HCT116 (cell line): ENCODE measurements at regions not wholly inside any gene's neighbourhood (a gene's known extent, or its start where the extent isn't known, plus 50 kb on each side); places are given as distances from the start of the nearest gene placed in this dataset.
"Not testable (repeated sequence)": the region's sequence is repeated elsewhere in the genome, so short reads cannot be mapped to it uniquely, and the experiment has no call there.

Source experiments
- ATAC-seq: fragments of 200-7000 bp; cut with Tn5 transposase; 2 replicates; pipeline ENCODE4 v1.9.1; 2020; ENCODE audit warnings: mild to moderate bottlenecking, moderate library complexity
- BruUV-seq: library from RNA; stranded (reverse); fragments of 400-500 nt; replicated peaks from 2 replicates; lab custom pipeline; 2021; lab: Mats Ljungman, UMichigan
- CTCF ChIA-PET: fragments of 300-600 bp; sonication (Branson Sonifier 250); formaldehyde crosslinking; loops from one replicate; lab custom pipeline; 2021; ENCODE audit warnings: antibody characterized with exemption; lab: Charles Lee
- POLR2A ChIA-PET: fragments of 300-600, 350-600 bp; sonication (Branson Sonifier 250); formaldehyde crosslinking; loops from one replicate; lab custom pipeline; 2021; ENCODE audit warnings: antibody characterized with exemption; lab: Charles Lee
- RAD21 ChIA-PET, 2 experiments: fragments of 300-600 bp; sonication (Branson Sonifier 250); formaldehyde crosslinking; loops; one replicate each; lab custom pipeline; 2023; ENCODE audit warnings: low total read pairs in 2 of 2; ENCODE audit not compliant: uncharacterized antibody in 2 of 2, unreplicated experiment in 2 of 2, low non-redundant PET in 1 of 2; lab: Charles Lee
- DNase-seq: peaks from one replicate; pipeline ENCODE4 v3.0.0-alpha.2; 2010; ENCODE audit warnings: low read depth, low spot score
- H2AFZ ChIP-seq: fragments of 200-600 bp; shearing (Covaris generic), sonication (generic); 2 replicates; pipeline ENCODE4 v1.6.1; 2017; ENCODE audit warnings: low read depth, mixed run types, mixed read lengths, antibody characterized with exemption, low read length; ENCODE audit not compliant: poor library complexity, severe bottlenecking
- H3K27ac ChIP-seq: 2 replicates; pipeline ENCODE4 v1.5.1; 2012; ENCODE audit warnings: low read depth, low read length
- H3K27me3 ChIP-seq: fragments of 200-600 bp; sonication (generic); 2 replicates; pipeline ENCODE4 v1.6.1; 2016; ENCODE audit warnings: mixed run types, low read length, mixed read lengths; ENCODE audit not compliant: insufficient read depth
- H3K36me3 ChIP-seq, 2 experiments: fragments of 200-500 bp in 1 of 2; fragments of 200-600 bp in 1 of 2; sonication (Bioruptor generic) in 1 of 2; sonication (generic) in 1 of 2; 2 replicates each; pipeline versions ENCODE4 v1.5.1 to v1.6.1; 2014 to 2016; ENCODE audit warnings: low read length in 2 of 2, inconsistent platforms in 1 of 2, mixed read lengths in 1 of 2, mixed run types in 1 of 2; ENCODE audit not compliant: insufficient read depth in 2 of 2, control insufficient read depth in 1 of 2
- H3K4me1 ChIP-seq, 2 experiments: fragments of 200-600 bp in 1 of 2; sonication (generic) in 1 of 2; 2 replicates each; pipeline versions ENCODE4 v1.5.1 to v1.6.1; 2012 to 2017; ENCODE audit warnings: low read length in 2 of 2, inconsistent platforms in 1 of 2, mild to moderate bottlenecking in 1 of 2, mixed read lengths in 1 of 2, mixed run types in 1 of 2, moderate library complexity in 1 of 2; ENCODE audit not compliant: insufficient read depth in 2 of 2, control insufficient read depth in 1 of 2
- H3K4me2 ChIP-seq: fragments of 200-600 bp; sonication (generic); 2 replicates; pipeline ENCODE4 v1.6.1; 2017; ENCODE audit warnings: mixed run types, low read length, mixed read lengths
- H3K4me3 ChIP-seq, 2 experiments: fragments of 200-600 bp in 1 of 2; sonication (generic) in 1 of 2; replicated peaks in 1 of 2; 2 replicates each; pipeline ENCODE4 v1.5.1; 2011 to 2016; ENCODE audit warnings: low read length in 2 of 2, control low read depth in 1 of 2, low read depth in 1 of 2, mild to moderate bottlenecking in 1 of 2, mixed read lengths in 1 of 2, mixed run types in 1 of 2
- H3K79me2 ChIP-seq: fragments of 200-600 bp; sonication (generic); 2 replicates; pipeline ENCODE4 v1.6.1; 2017; ENCODE audit warnings: mild to moderate bottlenecking, mixed run types, low read length, moderate library complexity, mixed read lengths; ENCODE audit not compliant: insufficient read depth
- H3K9ac ChIP-seq: fragments of 200-600 bp; sonication (generic); 2 replicates; pipeline ENCODE4 v1.6.1; 2016; ENCODE audit warnings: low read length, mixed read lengths
- H3K9me2 ChIP-seq: fragments of 200-600 bp; sonication (generic), shearing (Covaris generic); 2 replicates; pipeline ENCODE4 v1.6.1; 2017; ENCODE audit warnings: mixed run types, mild to moderate bottlenecking, moderate library complexity; ENCODE audit not compliant: insufficient read depth
- H3K9me3 ChIP-seq, 2 experiments: fragments of 200-500 bp in 1 of 2; fragments of 200-600 bp in 1 of 2; sonication (Bioruptor generic) in 1 of 2; sonication (generic) in 1 of 2; 2 replicates each; pipeline ENCODE4 v1.6.1; 2014 to 2017; ENCODE audit warnings: low read length in 2 of 2, mixed read lengths in 2 of 2, inconsistent platforms in 1 of 2, low read depth in 1 of 2, mild to moderate bottlenecking in 1 of 2, mixed run types in 1 of 2, moderate library complexity in 1 of 2; ENCODE audit not compliant: control insufficient read depth in 1 of 2, insufficient read depth in 1 of 2
- H4K20me1 ChIP-seq: fragments of 200-600 bp; sonication (generic), shearing (Covaris generic); 2 replicates; pipeline ENCODE4 v1.6.1; 2017; ENCODE audit warnings: mixed run types, mild to moderate bottlenecking, moderate library complexity; ENCODE audit not compliant: insufficient read depth
- ATF3 ChIP-seq: IDR thresholded peaks from 2 replicates; pipeline ENCODE4 v1.6.1; 2012
- EGR1 ChIP-seq: IDR thresholded peaks from 2 replicates; pipeline ENCODE4 v1.6.1; 2012; ENCODE audit warnings: low read depth
- EZH2 ChIP-seq: fragments of 200-600 bp; sonication (generic); IDR thresholded peaks from 2 replicates; pipeline ENCODE4 v1.6.1; 2017; ENCODE audit warnings: antibody characterized with exemption, mixed run types
- EZH2phosphoT487 ChIP-seq: fragments of 200-600 bp; IDR thresholded peaks from 2 replicates; pipeline ENCODE4 v1.6.1; 2018; ENCODE audit warnings: antibody characterized with exemption, borderline replicate concordance
- JUND ChIP-seq: IDR thresholded peaks from 2 replicates; pipeline ENCODE4 v1.6.1; 2012
- POLR2A ChIP-seq: IDR thresholded peaks from 2 replicates; pipeline ENCODE4 v1.7.0; 2011; ENCODE audit warnings: borderline replicate concordance; ENCODE audit not compliant: insufficient read depth, insufficient read length; ENCODE audit errors: extremely low read depth
- RAD21 ChIP-seq: IDR thresholded peaks from 2 replicates; pipeline ENCODE4 v1.6.1; 2012; ENCODE audit warnings: low read depth, mild to moderate bottlenecking
- SIN3A ChIP-seq: IDR thresholded peaks from 2 replicates; pipeline ENCODE4 v1.6.1; 2012; ENCODE audit warnings: low read depth
- SRF ChIP-seq: IDR thresholded peaks from 2 replicates; pipeline ENCODE4 v1.6.1; 2012; ENCODE audit warnings: low read depth
- TCF7L2 ChIP-seq: IDR thresholded peaks from 2 replicates; pipeline ENCODE4 v1.7.0; 2011; ENCODE audit warnings: borderline replicate concordance, inconsistent platforms; ENCODE audit not compliant: insufficient read depth, insufficient read length; ENCODE audit errors: extremely low read depth
- ZNF274 ChIP-seq: fragments of 200-500 bp; sonication (Bioruptor generic); IDR thresholded peaks from 2 replicates; pipeline ENCODE4 v1.6.1; 2014; ENCODE audit warnings: mild to moderate bottlenecking, low read depth, low read length, inconsistent platforms
- intact Hi-C: fragments of 100-400 bp; cut with micrococcal nuclease; formaldehyde crosslinking; loops from 2 replicates; pipeline ENCODE4 v1.10.0; 2022
- TF ChIP-seq, protein P1 (sequence below), 3 experiments: fragments of 200-600 bp in 1 of 3; sonication (generic) in 1 of 3; IDR thresholded peaks in 2 of 3; conservative IDR thresholded peaks in 1 of 3; 2 replicates each; pipeline ENCODE4 v1.5.1; 2012 to 2017; ENCODE audit warnings: low read depth in 2 of 3, low read length in 2 of 3, antibody characterized with exemption in 1 of 3, borderline replicate concordance in 1 of 3, control low read depth in 1 of 3, mild to moderate bottlenecking in 1 of 3, mixed read lengths in 1 of 3, mixed run types in 1 of 3, moderate library complexity in 1 of 3; ENCODE audit not compliant: insufficient read depth in 1 of 3
- TF ChIP-seq, protein P2 (sequence below): IDR thresholded peaks from 2 replicates; pipeline ENCODE4 v1.6.1; 2012

- ATAC-seq (no peak), DNase-seq (no peak)
- no peaks in the 10 kb centered on the region for H3K4me1 ChIP-seq
- BruUV-seq, result no TSS peak
- ChIA-PET CTCF (no interaction called here), POLR2A (no interaction called here), RAD21 (no interaction called here)
- H3K79me2 ChIP-seq, result no peaks in the 10 kb centered on the region
- no peaks in the 10 kb centered on the region for H3K36me3 ChIP-seq
- no peak overlapping the region for H3K4me3 ChIP-seq
- TF ChIP-seq, protein P1, sequence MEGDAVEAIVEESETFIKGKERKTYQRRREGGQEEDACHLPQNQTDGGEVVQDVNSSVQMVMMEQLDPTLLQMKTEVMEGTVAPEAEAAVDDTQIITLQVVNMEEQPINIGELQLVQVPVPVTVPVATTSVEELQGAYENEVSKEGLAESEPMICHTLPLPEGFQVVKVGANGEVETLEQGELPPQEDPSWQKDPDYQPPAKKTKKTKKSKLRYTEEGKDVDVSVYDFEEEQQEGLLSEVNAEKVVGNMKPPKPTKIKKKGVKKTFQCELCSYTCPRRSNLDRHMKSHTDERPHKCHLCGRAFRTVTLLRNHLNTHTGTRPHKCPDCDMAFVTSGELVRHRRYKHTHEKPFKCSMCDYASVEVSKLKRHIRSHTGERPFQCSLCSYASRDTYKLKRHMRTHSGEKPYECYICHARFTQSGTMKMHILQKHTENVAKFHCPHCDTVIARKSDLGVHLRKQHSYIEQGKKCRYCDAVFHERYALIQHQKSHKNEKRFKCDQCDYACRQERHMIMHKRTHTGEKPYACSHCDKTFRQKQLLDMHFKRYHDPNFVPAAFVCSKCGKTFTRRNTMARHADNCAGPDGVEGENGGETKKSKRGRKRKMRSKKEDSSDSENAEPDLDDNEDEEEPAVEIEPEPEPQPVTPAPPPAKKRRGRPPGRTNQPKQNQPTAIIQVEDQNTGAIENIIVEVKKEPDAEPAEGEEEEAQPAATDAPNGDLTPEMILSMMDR (IDR thresholded peaks at IDR 0.05 in 2 of 3, conservative IDR thresholded peaks at IDR 0.05 in 1 of 3; ENCODE audit: borderline replicate concordance in 1 of 3, insufficient read depth in 1 of 3, low read depth in 2 of 3, low read length in 2 of 3), result no peak
- TF ChIP-seq EZH2 (no peak), EGR1 (no peak), EZH2phosphoT487 (no peak), SIN3A (no peak), SRF (no peak), ATF3 (no peak), TCF7L2 (no peak), ZNF274 (no peak), RAD21 (no peak), JUND (no peak), POLR2A (no peak)
- TF ChIP-seq, protein P2, sequence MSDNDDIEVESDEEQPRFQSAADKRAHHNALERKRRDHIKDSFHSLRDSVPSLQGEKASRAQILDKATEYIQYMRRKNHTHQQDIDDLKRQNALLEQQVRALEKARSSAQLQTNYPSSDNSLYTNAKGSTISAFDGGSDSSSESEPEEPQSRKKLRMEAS, result no peak
- no peaks in the 10 kb centered on the region for H3K27me3 ChIP-seq
- H4K20me1 ChIP-seq, result no peaks in the 10 kb centered on the region
- intact Hi-C loops, result no loop called here
- no peak overlapping the region for H2AFZ ChIP-seq
- no peak overlapping the region for H3K4me2 ChIP-seq
- no peaks in the 10 kb centered on the region for H3K9me3 ChIP-seq
- no peak overlapping the region for H3K9ac ChIP-seq
- H3K9me2 ChIP-seq, result no peaks in the 10 kb centered on the region
- H3K27ac ChIP-seq, result no peak overlapping the region
Observed at GRCh38 chr5:171549274-171549673, 129.8 kb downstream of the FGF18 start.

GRCh38 chr5:171553817-171554216 is 134.4 kb downstream of the FGF18 start:
- H3K9ac ChIP-seq, H3K9me3 ChIP-seq, H3K27ac ChIP-seq, H2AFZ ChIP-seq, H3K27me3 ChIP-seq, H3K4me1 ChIP-seq, H3K4me3 ChIP-seq, H3K9me2 ChIP-seq, POLR2A ChIA-PET, H3K79me2 ChIP-seq, RAD21 ChIA-PET, H4K20me1 ChIP-seq, H3K36me3 ChIP-seq, DNase-seq, ATAC-seq, intact Hi-C loops, H3K4me2 ChIP-seq, CTCF ChIA-PET, BruUV-seq: not testable (repeated sequence)
